ENCODE measurements at regions not wholly inside any gene's neighbourhood (a gene's known extent, or its start where the extent isn't known, plus 50 kb on each side); places are given as distances from the start of the nearest gene placed in this dataset.

DNA sequence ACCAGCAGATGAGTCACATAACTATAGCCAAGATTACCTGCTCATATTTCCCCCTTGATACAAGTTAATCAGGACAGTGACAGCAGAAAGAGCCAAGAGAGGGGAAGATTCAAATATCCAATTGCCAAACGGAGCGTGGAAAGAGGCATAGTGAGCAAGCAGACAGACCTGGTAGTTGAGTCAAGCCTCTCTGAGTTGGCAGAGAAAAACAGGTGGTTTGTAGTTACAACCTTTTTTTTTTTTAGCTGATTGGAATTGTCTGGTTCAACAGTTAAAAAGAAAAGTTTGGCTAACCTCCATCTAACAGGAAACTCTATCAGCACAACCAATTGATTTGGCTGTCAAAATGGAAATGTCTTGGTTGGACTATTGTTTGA is 272.1 kb downstream of the TLE1 start:
- TF ChIP-seq, protein P1, sequence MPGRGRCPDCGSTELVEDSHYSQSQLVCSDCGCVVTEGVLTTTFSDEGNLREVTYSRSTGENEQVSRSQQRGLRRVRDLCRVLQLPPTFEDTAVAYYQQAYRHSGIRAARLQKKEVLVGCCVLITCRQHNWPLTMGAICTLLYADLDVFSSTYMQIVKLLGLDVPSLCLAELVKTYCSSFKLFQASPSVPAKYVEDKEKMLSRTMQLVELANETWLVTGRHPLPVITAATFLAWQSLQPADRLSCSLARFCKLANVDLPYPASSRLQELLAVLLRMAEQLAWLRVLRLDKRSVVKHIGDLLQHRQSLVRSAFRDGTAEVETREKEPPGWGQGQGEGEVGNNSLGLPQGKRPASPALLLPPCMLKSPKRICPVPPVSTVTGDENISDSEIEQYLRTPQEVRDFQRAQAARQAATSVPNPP (IDR thresholded peaks at IDR 0.05; ENCODE audit: borderline replicate concordance, insufficient read depth, insufficient read length) = no peak
- TF ChIP-seq MTF1 (CRISPR knock-in tag; IDR thresholded peaks at IDR 0.05; ENCODE audit: borderline replicate concordance) = no peak
- TF ChIP-seq CHD4 (IDR thresholded peaks at IDR 0.05; ENCODE audit: insufficient read depth, insufficient replicate concordance, low read depth, low read length, poor library complexity, severe bottlenecking) = no peak
- no peak for TF ChIP-seq ELF4 (CRISPR knock-in tag; IDR thresholded peaks at IDR 0.05)
- no peak for TF ChIP-seq SMAD4 (CRISPR knock-in tag; conservative IDR thresholded peaks at IDR 0.05)
- TF ChIP-seq, protein P2, sequence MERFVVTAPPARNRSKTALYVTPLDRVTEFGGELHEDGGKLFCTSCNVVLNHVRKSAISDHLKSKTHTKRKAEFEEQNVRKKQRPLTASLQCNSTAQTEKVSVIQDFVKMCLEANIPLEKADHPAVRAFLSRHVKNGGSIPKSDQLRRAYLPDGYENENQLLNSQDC (CRISPR knock-in tag; IDR thresholded peaks at IDR 0.05) = no peak
- TF ChIP-seq, protein P3, sequence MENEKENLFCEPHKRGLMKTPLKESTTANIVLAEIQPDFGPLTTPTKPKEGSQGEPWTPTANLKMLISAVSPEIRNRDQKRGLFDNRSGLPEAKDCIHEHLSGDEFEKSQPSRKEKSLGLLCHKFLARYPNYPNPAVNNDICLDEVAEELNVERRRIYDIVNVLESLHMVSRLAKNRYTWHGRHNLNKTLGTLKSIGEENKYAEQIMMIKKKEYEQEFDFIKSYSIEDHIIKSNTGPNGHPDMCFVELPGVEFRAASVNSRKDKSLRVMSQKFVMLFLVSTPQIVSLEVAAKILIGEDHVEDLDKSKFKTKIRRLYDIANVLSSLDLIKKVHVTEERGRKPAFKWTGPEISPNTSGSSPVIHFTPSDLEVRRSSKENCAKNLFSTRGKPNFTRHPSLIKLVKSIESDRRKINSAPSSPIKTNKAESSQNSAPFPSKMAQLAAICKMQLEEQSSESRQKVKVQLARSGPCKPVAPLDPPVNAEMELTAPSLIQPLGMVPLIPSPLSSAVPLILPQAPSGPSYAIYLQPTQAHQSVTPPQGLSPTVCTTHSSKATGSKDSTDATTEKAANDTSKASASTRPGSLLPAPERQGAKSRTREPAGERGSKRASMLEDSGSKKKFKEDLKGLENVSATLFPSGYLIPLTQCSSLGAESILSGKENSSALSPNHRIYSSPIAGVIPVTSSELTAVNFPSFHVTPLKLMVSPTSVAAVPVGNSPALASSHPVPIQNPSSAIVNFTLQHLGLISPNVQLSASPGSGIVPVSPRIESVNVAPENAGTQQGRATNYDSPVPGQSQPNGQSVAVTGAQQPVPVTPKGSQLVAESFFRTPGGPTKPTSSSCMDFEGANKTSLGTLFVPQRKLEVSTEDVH (IDR thresholded peaks at IDR 0.05; ENCODE audit: low read depth, partially characterized antibody) = no peak
- TF ChIP-seq ZNF445 (CRISPR knock-in tag; IDR thresholded peaks at IDR 0.05; ENCODE audit: low read depth) = no peak
- TF ChIP-seq, protein P4, sequence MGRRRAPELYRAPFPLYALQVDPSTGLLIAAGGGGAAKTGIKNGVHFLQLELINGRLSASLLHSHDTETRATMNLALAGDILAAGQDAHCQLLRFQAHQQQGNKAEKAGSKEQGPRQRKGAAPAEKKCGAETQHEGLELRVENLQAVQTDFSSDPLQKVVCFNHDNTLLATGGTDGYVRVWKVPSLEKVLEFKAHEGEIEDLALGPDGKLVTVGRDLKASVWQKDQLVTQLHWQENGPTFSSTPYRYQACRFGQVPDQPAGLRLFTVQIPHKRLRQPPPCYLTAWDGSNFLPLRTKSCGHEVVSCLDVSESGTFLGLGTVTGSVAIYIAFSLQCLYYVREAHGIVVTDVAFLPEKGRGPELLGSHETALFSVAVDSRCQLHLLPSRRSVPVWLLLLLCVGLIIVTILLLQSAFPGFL (CRISPR knock-in tag; IDR thresholded peaks at IDR 0.05) = no peak
- TF ChIP-seq TCF7L2 (IDR thresholded peaks at IDR 0.05; ENCODE audit: low read depth, low read length) = no peak
- TF ChIP-seq, protein P5, sequence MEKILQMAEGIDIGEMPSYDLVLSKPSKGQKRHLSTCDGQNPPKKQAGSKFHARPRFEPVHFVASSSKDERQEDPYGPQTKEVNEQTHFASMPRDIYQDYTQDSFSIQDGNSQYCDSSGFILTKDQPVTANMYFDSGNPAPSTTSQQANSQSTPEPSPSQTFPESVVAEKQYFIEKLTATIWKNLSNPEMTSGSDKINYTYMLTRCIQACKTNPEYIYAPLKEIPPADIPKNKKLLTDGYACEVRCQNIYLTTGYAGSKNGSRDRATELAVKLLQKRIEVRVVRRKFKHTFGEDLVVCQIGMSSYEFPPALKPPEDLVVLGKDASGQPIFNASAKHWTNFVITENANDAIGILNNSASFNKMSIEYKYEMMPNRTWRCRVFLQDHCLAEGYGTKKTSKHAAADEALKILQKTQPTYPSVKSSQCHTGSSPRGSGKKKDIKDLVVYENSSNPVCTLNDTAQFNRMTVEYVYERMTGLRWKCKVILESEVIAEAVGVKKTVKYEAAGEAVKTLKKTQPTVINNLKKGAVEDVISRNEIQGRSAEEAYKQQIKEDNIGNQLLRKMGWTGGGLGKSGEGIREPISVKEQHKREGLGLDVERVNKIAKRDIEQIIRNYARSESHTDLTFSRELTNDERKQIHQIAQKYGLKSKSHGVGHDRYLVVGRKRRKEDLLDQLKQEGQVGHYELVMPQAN (IDR thresholded peaks at IDR 0.05; ENCODE audit: borderline replicate concordance) = no peak
